Esophagus squamous epithelium (tissue), 4 donors: ENCODE measurements at regions not wholly inside any gene's neighbourhood (a gene's known extent, or its start where the extent isn't known, plus 50 kb on each side); places are given as distances from the start of the nearest gene placed in this dataset.

Source experiments
- CTCF ChIP-seq, 6 experiments: fragments of 450-650 bp in 4 of 6; fragments of 200-600 bp in 2 of 6; sonication (generic) in 2 of 6; IDR thresholded peaks; one replicate each; pipeline ENCODE4 v1.5.1; 2016 to 2019; ENCODE audit warnings: antibody characterized with exemption in 6 of 6, mild to moderate bottlenecking in 4 of 6, moderate library complexity in 4 of 6
- POLR2A ChIP-seq, 4 donors: fragments of 450-650 bp; IDR thresholded peaks; one replicate each; pipeline ENCODE4 v1.6.1; 2017; ENCODE audit warnings: antibody characterized with exemption in 4 of 4, mild to moderate bottlenecking in 4 of 4, moderate library complexity in 3 of 4

GRCh38 chr7:13258386-13258785, 571.0 kb downstream of the ARL4A start:
- TF ChIP-seq CTCF (IDR thresholded peaks at IDR 0.05), result no peak
- TF ChIP-seq POLR2A (IDR thresholded peaks at IDR 0.05), result no peak
